Activated CD4-positive, alpha-beta T cell treated with anti-CD3 and anti-CD28 coated beads for 36 hours (primary cell): ENCODE measurements at regions not wholly inside any gene's neighbourhood (a gene's known extent, or its start where the extent isn't known, plus 50 kb on each side); places are given as distances from the start of the nearest gene placed in this dataset.

Experiments used
- ATAC-seq: fragments of 200-7000 bp; cut with Tn5 transposase; one replicate; pipeline ENCODE4 v1.10.0; 2021; ENCODE audit warnings: mild to moderate bottlenecking, moderate library complexity
- CTCF ChIA-PET: fragments of 350-600 bp; sonication (Branson Sonifier 250); formaldehyde crosslinking; loops from one replicate; lab custom pipeline; 2021; ENCODE audit warnings: antibody characterized with exemption; lab: Charles Lee
- POLR2A ChIA-PET: fragments of 350-600 bp; sonication (Branson Sonifier 250); formaldehyde crosslinking; loops from one replicate; lab custom pipeline; 2021; ENCODE audit warnings: antibody characterized with exemption, inconsistent platforms; lab: Charles Lee
- DNase-seq: peaks from one replicate; pipeline ENCODE4 v3.0.0-alpha.2; 2020
- H3K27ac Mint-ChIP-seq: one replicate; pipeline ENCODE4 v1.8.0; 2021; ENCODE audit warnings: mixed read lengths
- H3K27me3 Mint-ChIP-seq: one replicate; pipeline ENCODE4 v1.8.0; 2021; ENCODE audit warnings: mixed read lengths
- H3K36me3 Mint-ChIP-seq: one replicate; pipeline ENCODE4 v1.8.0; 2021; ENCODE audit warnings: low read depth, mixed read lengths
- H3K4me1 Mint-ChIP-seq: one replicate; pipeline ENCODE4 v1.8.0; 2021; ENCODE audit warnings: mixed read lengths
- H3K4me3 Mint-ChIP-seq: one replicate; pipeline ENCODE4 v1.8.0; 2021; ENCODE audit warnings: mild to moderate bottlenecking, moderate library complexity, mixed read lengths
- H3K9me3 Mint-ChIP-seq: one replicate; pipeline ENCODE4 v1.8.0; 2021; ENCODE audit warnings: low read depth, mixed read lengths
- intact Hi-C, 2 experiments: fragments of 100-400 bp; cut with DNase I in 1 of 2; cut with micrococcal nuclease in 1 of 2; formaldehyde crosslinking; loops; one replicate each; pipeline versions ENCODE4 v1.14.2 to v1.15.1; 2022 to 2024; cut with DNase I, micrococcal nuclease

GRCh38 chr14:95034788-95035187 lies 122.5 kb downstream of the DICER1 start:
- peaks cover 3% of the 10 kb centered on the region for H3K9me3 Mint-ChIP-seq
- no peak overlapping the region for H3K4me3 Mint-ChIP-seq
- intact Hi-C loops, result no loop called here
- peaks cover 5% of the 10 kb centered on the region for H3K27me3 Mint-ChIP-seq
- no peaks in the 10 kb centered on the region for H3K36me3 Mint-ChIP-seq
- POLR2A ChIA-PET, result no interaction called here
- H3K4me1 Mint-ChIP-seq, result no peaks in the 10 kb centered on the region
- ATAC-seq (no peak), DNase-seq (no peak)
- CTCF ChIA-PET, result no interaction called here
- no peak overlapping the region for H3K27ac Mint-ChIP-seq

DNA sequence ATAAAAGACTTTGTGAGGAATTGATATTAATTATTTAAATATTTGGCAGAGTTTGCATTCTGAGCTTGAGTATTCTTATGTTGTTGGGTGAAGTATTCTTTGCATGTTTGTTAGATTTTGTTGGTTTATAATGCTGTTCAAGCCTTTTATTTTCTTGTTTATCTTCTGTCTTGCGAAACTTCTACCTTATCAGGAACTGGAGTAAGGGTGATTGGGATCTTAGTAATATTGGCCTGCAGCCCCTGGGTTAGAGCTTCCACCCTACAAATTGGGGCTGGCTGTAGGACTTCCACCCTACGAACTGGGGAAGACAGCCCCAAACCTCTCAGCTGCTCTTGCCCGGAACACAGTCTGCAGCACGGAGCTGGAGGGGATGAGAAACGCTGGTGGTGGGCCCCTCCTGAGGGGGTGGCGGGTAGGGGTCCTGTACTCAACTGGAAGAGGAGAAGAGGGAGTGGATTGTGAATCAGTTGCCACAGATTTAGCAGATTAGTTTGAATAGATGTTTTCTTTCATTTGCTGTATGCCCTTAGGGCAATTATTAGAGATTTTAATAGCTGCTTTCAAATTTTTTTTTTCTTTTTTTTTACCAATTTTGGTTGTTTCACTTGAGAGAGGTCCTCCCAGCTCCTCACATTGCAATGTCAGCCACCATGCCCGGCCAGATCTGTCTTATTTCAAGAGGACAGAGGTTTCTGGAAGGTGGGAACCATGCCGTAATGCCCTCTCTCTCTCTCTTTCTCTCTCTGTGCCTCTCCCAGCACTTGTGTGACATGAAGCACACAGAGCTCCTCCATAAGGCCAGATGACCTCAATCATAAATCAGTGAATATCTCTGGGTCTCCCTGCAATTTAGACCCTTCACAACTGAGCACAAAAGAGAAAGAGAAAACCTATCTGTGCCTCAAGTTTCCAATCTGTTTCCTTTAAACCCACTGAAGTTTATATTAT lies 123.4 kb downstream of the DICER1 start:
- no peak overlapping the region for H3K4me3 Mint-ChIP-seq
- POLR2A ChIA-PET, result no interaction called here
- H3K36me3 Mint-ChIP-seq, result no peaks in the 10 kb centered on the region
- H3K27me3 Mint-ChIP-seq, result peaks cover 11% of the 10 kb centered on the region
- H3K4me1 Mint-ChIP-seq, result no peaks in the 10 kb centered on the region
- H3K9me3 Mint-ChIP-seq, result peaks cover 3% of the 10 kb centered on the region
- CTCF ChIA-PET, result no interaction called here
- intact Hi-C loops, result no loop called here
- DNase-seq (no peak), ATAC-seq (no peak)
- H3K27ac Mint-ChIP-seq, result no peak overlapping the region

DNA sequence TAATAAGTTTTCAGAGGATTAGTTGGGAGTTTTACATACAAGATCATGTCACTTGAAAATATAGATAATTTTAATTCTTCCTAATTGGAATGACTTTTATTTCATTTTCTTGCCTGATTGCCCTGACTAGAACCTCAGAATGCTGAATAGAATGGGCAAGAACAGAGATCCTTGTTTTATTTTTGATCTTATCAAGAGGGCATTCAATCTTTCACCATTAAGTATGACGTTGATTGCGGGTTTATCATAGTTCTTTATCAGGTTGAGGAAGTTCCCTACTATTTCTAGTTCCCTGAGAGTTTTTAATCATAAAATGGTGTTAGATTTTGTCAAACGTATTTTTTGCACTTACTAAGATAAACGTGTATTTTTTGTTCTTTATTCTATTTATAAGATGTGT lies 124.3 kb downstream of the DICER1 start:
- intact Hi-C loops, result no loop called here
- DNase-seq, result no peak
- Mint-ChIP-seq H3K27ac (no peak overlapping the region), H3K4me3 (no peak overlapping the region), H3K27me3 (peaks cover 10% of the 10 kb centered on the region), H3K9me3 (peaks cover 3% of the 10 kb centered on the region), H3K36me3 (no peaks in the 10 kb centered on the region), H3K4me1 (no peaks in the 10 kb centered on the region)
- POLR2A ChIA-PET, result no interaction called here
- CTCF ChIA-PET, result no interaction called here
- ATAC-seq, result no peak

- CTCF ChIA-PET, result interaction anchor here (1.3 kb wide), 1 partner anchor 13 kb away, joined by 3 read pairs; no protein-coding TSS in a partner anchor
Measured at GRCh38 chr14:95026851-95027463, 130.4 kb downstream of the DICER1 start.

GRCh38 chr14:95025941-95026340 lies 131.4 kb downstream of the DICER1 start:
- POLR2A ChIA-PET, result no interaction called here
- peaks cover under 1% of the 10 kb centered on the region for H3K4me1 Mint-ChIP-seq
- H3K27ac Mint-ChIP-seq, result no peak overlapping the region
- CTCF ChIA-PET, result no interaction called here
- H3K4me3 Mint-ChIP-seq, result no peak overlapping the region
- no peaks in the 10 kb centered on the region for H3K9me3 Mint-ChIP-seq
- no peak for DNase-seq
- peaks cover 10% of the 10 kb centered on the region for H3K27me3 Mint-ChIP-seq
- no peaks in the 10 kb centered on the region for H3K36me3 Mint-ChIP-seq
- no peak for ATAC-seq
- intact Hi-C loops, result no loop called here

More at GRCh38 chr14:95026851-95027463, 130.4 kb downstream of the DICER1 start:
- Mint-ChIP-seq H3K4me3 (no peak overlapping the region), H3K9me3 (peaks cover 3% of the 10 kb centered on the region), H3K27ac (no peak overlapping the region), H3K27me3 (peaks cover 10% of the 10 kb centered on the region), H3K36me3 (no peaks in the 10 kb centered on the region), H3K4me1 (no peaks in the 10 kb centered on the region)
- DNase-seq, result no peak
- no peak for ATAC-seq
- intact Hi-C loops, result no loop called here
- POLR2A ChIA-PET, result no interaction called here

- DNase-seq, result no peak
- intact Hi-C loops, result no loop called here
- Mint-ChIP-seq H3K9me3 (no peaks in the 10 kb centered on the region), H3K27ac (no peak overlapping the region), H3K27me3 (peaks cover 10% of the 10 kb centered on the region), H3K4me1 (peaks cover 3% of the 10 kb centered on the region), H3K36me3 (no peaks in the 10 kb centered on the region), H3K4me3 (no peak overlapping the region)
- ChIA-PET POLR2A (no interaction called here), CTCF (no interaction called here)
- no peak for ATAC-seq
Measured at GRCh38 chr14:95025218-95025617, 132.1 kb downstream of the DICER1 start.

DNA sequence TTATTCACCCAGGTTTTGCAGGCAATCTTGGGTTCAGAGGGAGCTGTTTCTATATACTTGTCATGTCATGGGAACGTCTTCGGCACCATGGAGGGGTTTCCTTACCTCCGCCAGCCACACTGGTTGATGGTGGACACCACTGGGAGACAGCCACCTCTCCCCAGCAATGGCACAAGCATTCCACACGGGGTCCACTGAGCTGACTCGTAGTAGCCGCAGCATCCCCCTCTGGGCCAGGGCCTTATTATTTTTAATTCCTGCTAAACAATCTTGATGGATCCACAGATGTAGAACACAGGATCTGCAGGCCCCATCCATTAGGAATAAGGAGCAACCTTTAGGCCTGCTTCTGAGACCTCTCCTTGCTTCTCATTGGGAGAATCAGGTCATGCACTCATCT lies 132.9 kb downstream of the DICER1 start:
- POLR2A ChIA-PET, result no interaction called here
- no peak for ATAC-seq
- CTCF ChIA-PET, result interaction anchor here (1.2 kb wide), 1 partner anchor 97 kb away, joined by 4 read pairs; no protein-coding TSS in a partner anchor
- DNase-seq, result no peak
- Mint-ChIP-seq H3K27ac (no peak overlapping the region), H3K4me1 (peaks cover 5% of the 10 kb centered on the region), H3K27me3 (peaks cover 8% of the 10 kb centered on the region), H3K9me3 (no peaks in the 10 kb centered on the region), H3K4me3 (no peak overlapping the region), H3K36me3 (no peaks in the 10 kb centered on the region)
- intact Hi-C loops, result no loop called here

GRCh38 chr14:95023886-95024285 lies 133.4 kb downstream of the DICER1 start:
- DNase-seq, result no peak
- POLR2A ChIA-PET, result no interaction called here
- Mint-ChIP-seq H3K27ac (no peak overlapping the region), H3K4me3 (no peak overlapping the region), H3K9me3 (no peaks in the 10 kb centered on the region), H3K27me3 (peaks cover 5% of the 10 kb centered on the region), H3K36me3 (no peaks in the 10 kb centered on the region), H3K4me1 (peaks cover 5% of the 10 kb centered on the region)
- intact Hi-C loops, result no loop called here
- CTCF ChIA-PET, result interaction anchor here (1.2 kb wide), 1 partner anchor 96 kb away, joined by 4 read pairs; no protein-coding TSS in a partner anchor
- no peak for ATAC-seq

DNA sequence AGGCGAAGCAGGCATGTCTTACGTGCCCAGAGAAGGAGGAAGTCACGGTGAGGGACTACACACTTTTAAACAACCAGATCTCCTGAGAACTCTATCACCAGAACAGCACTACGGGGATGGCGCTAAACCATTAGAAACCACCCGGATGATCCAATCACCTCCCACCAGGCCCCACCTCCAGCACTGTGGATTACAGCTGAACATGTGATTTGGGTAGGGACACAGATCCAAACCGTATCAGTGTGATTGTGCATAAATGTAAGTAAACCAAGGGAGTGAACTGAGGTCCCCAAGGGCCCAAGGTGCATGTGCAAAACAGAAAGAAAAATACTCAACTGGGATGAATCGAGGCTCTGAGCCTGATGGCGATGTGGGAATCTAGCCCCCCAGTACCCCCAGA lies 134.2 kb downstream of the DICER1 start:
- ChIA-PET POLR2A (no interaction called here), CTCF (no interaction called here)
- DNase-seq (no peak), ATAC-seq (no peak)
- Mint-ChIP-seq H3K27ac (no peak overlapping the region), H3K27me3 (peaks cover 3% of the 10 kb centered on the region), H3K4me1 (peaks cover 5% of the 10 kb centered on the region), H3K36me3 (no peaks in the 10 kb centered on the region), H3K9me3 (no peaks in the 10 kb centered on the region), H3K4me3 (no peak overlapping the region)
- intact Hi-C loops, result no loop called here

DNA sequence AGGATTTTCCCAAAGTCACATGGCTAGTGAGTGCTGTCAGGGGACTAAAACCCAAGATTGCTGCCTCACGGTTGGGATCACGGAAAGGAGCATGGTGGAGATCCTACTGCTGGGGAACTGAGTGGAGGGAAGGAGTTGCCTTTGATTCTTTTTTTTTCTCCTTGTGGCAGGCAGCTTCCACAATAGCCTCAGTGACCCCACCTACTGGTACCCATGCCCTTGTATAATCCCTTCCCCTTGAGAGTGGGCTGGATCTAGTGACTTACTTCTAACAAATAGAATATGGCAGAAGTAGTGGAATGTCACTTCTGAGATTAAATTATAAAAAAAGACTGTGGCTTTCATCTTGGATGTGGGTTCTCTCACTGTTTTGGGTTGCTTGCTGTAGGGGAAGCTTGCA lies 135.7 kb downstream of the DICER1 start:
- Mint-ChIP-seq H3K4me3 (no peak overlapping the region), H3K27me3 (peaks cover 3% of the 10 kb centered on the region), H3K9me3 (no peaks in the 10 kb centered on the region), H3K36me3 (no peaks in the 10 kb centered on the region), H3K27ac (no peak overlapping the region), H3K4me1 (peaks cover 5% of the 10 kb centered on the region)
- intact Hi-C loops, result no loop called here
- DNase-seq, result no peak
- ChIA-PET POLR2A (no interaction called here), CTCF (interaction anchor here (0.9 to 1.0 kb wide), 2 partner anchors 10 to 16 kb away, joined by 3 read pairs; no protein-coding TSS in a partner anchor)
- ATAC-seq, result no peak

DNA sequence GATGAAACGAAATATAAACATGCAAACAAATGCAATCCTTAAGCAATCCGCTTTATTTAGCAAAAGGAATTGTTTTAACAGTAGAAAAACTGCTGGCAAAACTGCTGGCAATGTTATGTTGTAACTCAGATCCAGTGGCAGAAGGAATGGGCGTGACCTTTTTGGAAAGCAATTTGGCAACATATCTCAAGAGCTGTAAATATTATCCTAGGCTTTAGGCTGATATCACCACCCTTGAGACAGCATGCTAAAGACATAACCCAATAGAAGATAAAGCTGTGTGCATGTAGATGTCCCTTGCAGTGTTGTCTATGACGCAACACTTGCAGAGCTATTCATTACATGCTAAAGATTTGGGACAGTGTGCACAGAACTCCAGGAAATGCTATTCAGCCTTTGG lies 138.5 kb downstream of the DICER1 start:
- Mint-ChIP-seq H3K36me3 (no peaks in the 10 kb centered on the region), H3K4me3 (no peak overlapping the region), H3K4me1 (peaks cover 5% of the 10 kb centered on the region), H3K9me3 (peaks cover 5% of the 10 kb centered on the region), H3K27ac (no peak overlapping the region), H3K27me3 (no peaks in the 10 kb centered on the region)
- DNase-seq (no peak), ATAC-seq (no peak)
- ChIA-PET POLR2A (no interaction called here), CTCF (no interaction called here)
- intact Hi-C loops, result no loop called here

- DNase-seq, result no peak
- Mint-ChIP-seq H3K27me3 (peaks cover 3% of the 10 kb centered on the region), H3K4me3 (no peak overlapping the region), H3K36me3 (no peaks in the 10 kb centered on the region), H3K9me3 (peaks cover 5% of the 10 kb centered on the region), H3K27ac (no peak overlapping the region), H3K4me1 (peaks cover under 1% of the 10 kb centered on the region)
- no peak for ATAC-seq
- POLR2A ChIA-PET, result no interaction called here
- CTCF ChIA-PET, result no interaction called here
- intact Hi-C loops, result no loop called here
Measured at GRCh38 chr14:95015046-95015445, 142.3 kb downstream of the DICER1 start.
